Mesodermal cell (in vitro differentiated cells): ENCODE measurements at regions not wholly inside any gene's neighbourhood (a gene's known extent, or its start where the extent isn't known, plus 50 kb on each side); places are given as distances from the start of the nearest gene placed in this dataset.

Experiments
- H3K27ac ChIP-seq: 2 replicates; pipeline ENCODE4 v1.7.0; 2013; ENCODE audit warnings: mild to moderate bottlenecking, low read depth, low read length, moderate library complexity; ENCODE audit not compliant: severe bottlenecking
- H3K36me3 ChIP-seq: 2 replicates; pipeline ENCODE4 v1.7.1; 2013; ENCODE audit warnings: mild to moderate bottlenecking, low read length, moderate library complexity; ENCODE audit not compliant: control insufficient read depth, insufficient read depth
- H3K4me1 ChIP-seq: one replicate; pipeline ENCODE4 v1.7.1; 2013; ENCODE audit warnings: mild to moderate bottlenecking, low read length; ENCODE audit not compliant: insufficient read depth, control insufficient read depth, poor library complexity, severe bottlenecking
- H3K4me3 ChIP-seq: 2 replicates; pipeline ENCODE4 v1.7.0; 2013; ENCODE audit warnings: low read length, control low read depth, mild to moderate bottlenecking; ENCODE audit not compliant: insufficient read depth, poor library complexity, severe bottlenecking; ENCODE audit errors: extremely low read depth
- H3K9me3 ChIP-seq: 2 replicates; pipeline ENCODE4 v1.7.1; 2013; ENCODE audit warnings: mild to moderate bottlenecking, low read length, moderate library complexity; ENCODE audit not compliant: control insufficient read depth
- WGBS, 2 experiments: methylation state at CpG; one replicate each; pipeline ENCODE4 v1.1.5; 2013; ENCODE audit warnings: missing lambda C conversion rate in 2 of 2; ENCODE audit not compliant: insufficient coverage in 2 of 2; 5-methylcytosine and 5-hydroxymethylcytosine counted together

- WGBS, 2 experiments, result 91 to 97% methylated on average over 5 to 6 of the region's 10 CpGs
Measured at GRCh38 chr10:3986493-3987142, 201.6 kb upstream of the KLF6 start.

GRCh38 chr10:3982746-3983442 lies 197.9 kb upstream of the KLF6 start:
- Histone ChIP-seq H3K4me3 (no peak overlapping the region), H3K36me3 (no peaks in the 10 kb centered on the region)

More at GRCh38 chr10:3986493-3987142, 201.6 kb upstream of the KLF6 start:
- H3K4me3 ChIP-seq, result no peak overlapping the region
- no peak overlapping the region for H3K27ac ChIP-seq
- H3K4me1 ChIP-seq, result peaks cover 4% of the 10 kb centered on the region
- no peaks in the 10 kb centered on the region for H3K36me3 ChIP-seq
- peaks cover 8% of the 10 kb centered on the region for H3K9me3 ChIP-seq

DNA sequence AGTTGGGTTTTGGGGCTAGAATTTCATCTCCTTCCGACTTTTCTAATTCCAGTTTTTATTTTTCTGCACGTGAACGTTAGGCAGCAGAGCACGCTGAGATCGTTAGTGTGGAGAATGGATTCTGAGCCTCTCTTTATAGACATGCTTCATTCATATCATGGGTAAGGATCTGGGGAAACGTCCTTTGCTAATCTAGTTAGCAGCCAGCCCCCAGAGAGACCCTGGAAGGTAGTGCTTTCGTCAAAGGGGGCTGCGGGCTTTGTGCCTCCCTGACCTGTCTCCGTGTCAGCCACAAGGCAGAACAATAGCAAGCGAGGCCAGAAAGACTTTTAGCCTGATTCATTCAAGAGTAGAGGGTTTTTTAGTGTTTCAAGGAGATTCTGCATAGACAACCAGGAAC lies 196.3 kb upstream of the KLF6 start:
- Histone ChIP-seq H3K27ac (no peak overlapping the region), H3K9me3 (peaks cover 8% of the 10 kb centered on the region), H3K4me3 (no peak overlapping the region), H3K36me3 (no peaks in the 10 kb centered on the region), H3K4me1 (peaks cover 4% of the 10 kb centered on the region)
- WGBS, 2 experiments, result 79 to 81% methylated on average over 4 to 8 of the region's 10 CpGs

More at GRCh38 chr10:3982746-3983442, 197.9 kb upstream of the KLF6 start:
- Histone ChIP-seq H3K4me1 (peaks cover 4% of the 10 kb centered on the region), H3K9me3 (peaks cover 8% of the 10 kb centered on the region), H3K27ac (no peak overlapping the region)

DNA sequence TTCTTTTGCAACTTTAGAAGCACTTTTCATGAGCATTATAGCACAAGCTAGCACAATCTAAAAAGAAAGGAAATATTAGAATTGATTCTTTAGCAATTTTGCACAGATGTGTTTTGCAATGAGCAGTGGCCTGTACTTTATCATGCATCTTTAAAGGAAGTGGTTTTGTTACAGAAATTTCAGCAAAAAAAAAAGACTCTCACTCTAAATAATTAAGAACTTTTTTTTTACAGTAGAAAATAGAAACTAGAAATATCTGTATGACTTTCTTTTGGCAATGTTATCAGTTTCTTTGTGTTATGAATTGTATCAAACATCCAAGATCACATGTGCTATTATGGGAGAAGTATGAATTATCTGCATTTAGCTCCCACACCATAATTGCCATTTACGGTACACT lies 195.7 kb upstream of the KLF6 start:
- Histone ChIP-seq H3K36me3 (no peaks in the 10 kb centered on the region), H3K4me1 (no peaks in the 10 kb centered on the region), H3K27ac (no peak overlapping the region), H3K9me3 (peaks cover 11% of the 10 kb centered on the region), H3K4me3 (no peak overlapping the region)
- WGBS, 2 experiments, result no CpG with 5 or more reads among the region's 1 CpG

GRCh38 chr10:3980144-3980543 lies 195.1 kb upstream of the KLF6 start:
- peaks cover 16% of the 10 kb centered on the region for H3K9me3 ChIP-seq
- no peak overlapping the region for H3K27ac ChIP-seq
- H3K36me3 ChIP-seq, result no peaks in the 10 kb centered on the region
- no peaks in the 10 kb centered on the region for H3K4me1 ChIP-seq
- no peak overlapping the region for H3K4me3 ChIP-seq
- 83% methylated on average over 1 of the region's 4 CpGs; no CpG with 5 or more reads in 1 of the 2 experiments for WGBS, 2 experiments

DNA sequence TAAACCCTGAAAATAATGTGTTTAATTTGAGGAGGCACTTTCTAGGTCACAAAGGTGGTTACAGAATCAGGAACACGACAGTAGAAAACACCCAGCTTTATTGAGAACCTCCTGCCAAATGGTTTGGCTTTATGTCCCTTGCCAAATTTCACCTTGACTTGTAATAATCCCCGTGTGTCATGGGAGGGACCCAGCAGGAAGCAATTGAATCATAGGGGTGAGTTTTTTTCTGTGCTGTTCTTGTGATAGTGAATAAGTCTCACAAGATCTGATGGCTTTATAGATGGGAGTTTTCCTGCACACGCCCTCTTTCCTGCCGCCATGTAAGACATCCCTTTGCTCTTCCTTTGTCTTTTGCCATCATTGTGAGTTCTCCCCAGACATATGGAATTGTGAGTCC lies 193.8 kb upstream of the KLF6 start:
- Histone ChIP-seq H3K27ac (no peak overlapping the region), H3K9me3 (peaks cover 20% of the 10 kb centered on the region)
- WGBS, 2 experiments, result 100% methylated on average over 3 of the region's 4 CpGs

GRCh38 chr10:3978174-3978573 lies 193.2 kb upstream of the KLF6 start:
- Histone ChIP-seq H3K36me3 (no peaks in the 10 kb centered on the region), H3K27ac (no peak overlapping the region), H3K4me1 (peaks cover under 1% of the 10 kb centered on the region), H3K9me3 (peaks cover 17% of the 10 kb centered on the region), H3K4me3 (no peak overlapping the region)
- WGBS, 2 experiments, result no CpG with 5 or more reads among the region's 1 CpG

More for the DNA sequence above, 193.8 kb upstream of the KLF6 start:
- H3K4me1 ChIP-seq, result no peaks in the 10 kb centered on the region
- no peak overlapping the region for H3K4me3 ChIP-seq
- H3K36me3 ChIP-seq, result no peaks in the 10 kb centered on the region

DNA sequence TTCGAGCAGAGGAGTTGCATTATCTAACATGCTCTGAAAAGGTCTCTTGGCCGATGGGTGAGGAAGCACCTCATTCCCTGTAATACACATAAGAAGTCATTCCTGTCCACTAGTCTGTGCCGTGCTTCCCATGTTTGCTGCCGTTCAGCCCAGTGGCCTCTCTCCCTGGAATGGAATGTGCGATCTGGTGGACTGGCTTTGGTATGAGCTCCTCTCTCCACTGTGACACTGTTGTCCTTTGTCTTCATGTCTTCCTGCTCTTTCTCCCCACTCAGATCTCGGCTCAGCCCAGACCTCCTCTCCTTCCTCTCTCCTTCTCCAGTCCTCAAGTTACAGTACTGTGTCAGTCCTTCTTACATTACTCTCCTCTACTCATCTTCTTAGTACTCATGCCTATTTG lies 192.8 kb upstream of the KLF6 start:
- Histone ChIP-seq H3K9me3 (peaks cover 13% of the 10 kb centered on the region), H3K4me3 (no peak overlapping the region), H3K36me3 (no peaks in the 10 kb centered on the region), H3K27ac (no peak overlapping the region), H3K4me1 (peaks cover 5% of the 10 kb centered on the region)
- WGBS, 2 experiments, result 58 to 87% methylated on average over 2 to 4 of the region's 6 CpGs

DNA sequence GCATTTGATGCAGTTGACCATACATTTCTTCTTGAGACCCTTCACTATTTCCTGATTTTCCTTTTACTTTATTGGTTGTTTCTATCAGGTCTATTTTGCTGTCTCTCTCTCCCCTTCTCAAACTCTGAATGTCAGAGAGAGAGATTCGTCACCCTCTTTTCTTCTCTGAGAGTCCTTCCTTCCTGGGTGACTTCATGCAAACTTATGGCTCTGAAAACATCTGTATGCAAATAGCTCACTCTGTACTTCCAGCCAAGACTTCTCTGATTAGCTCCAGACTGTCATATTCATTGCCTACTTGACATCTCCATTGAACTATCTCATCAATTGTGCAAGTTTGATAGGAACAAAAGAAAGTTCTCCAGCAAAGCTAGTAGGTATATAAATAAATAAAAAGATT lies 191.7 kb upstream of the KLF6 start:
- Histone ChIP-seq H3K9me3 (peaks cover 12% of the 10 kb centered on the region), H3K36me3 (no peaks in the 10 kb centered on the region), H3K4me1 (peaks cover 7% of the 10 kb centered on the region), H3K27ac (no peak overlapping the region), H3K4me3 (no peak overlapping the region)
- WGBS, 2 experiments, result 67 to 100% methylated on average over 1 of the region's 1 CpG

GRCh38 chr10:3976171-3976570 lies 191.2 kb upstream of the KLF6 start:
- peaks cover 12% of the 10 kb centered on the region for H3K9me3 ChIP-seq
- WGBS, 2 experiments, result no CpG with 5 or more reads among the region's 3 CpGs

GRCh38 chr10:3975016-3975415 lies 190.0 kb upstream of the KLF6 start:
- H3K27ac ChIP-seq, result no peak overlapping the region
- peaks cover 7% of the 10 kb centered on the region for H3K4me1 ChIP-seq
- peaks cover 12% of the 10 kb centered on the region for H3K9me3 ChIP-seq
- WGBS, 2 experiments, result 81 to 93% methylated on average over 6 of the region's 9 CpGs
- no peaks in the 10 kb centered on the region for H3K36me3 ChIP-seq
- H3K4me3 ChIP-seq, result no peak overlapping the region

More at GRCh38 chr10:3976171-3976570, 191.2 kb upstream of the KLF6 start:
- Histone ChIP-seq H3K4me3 (no peak overlapping the region), H3K4me1 (peaks cover 7% of the 10 kb centered on the region), H3K27ac (no peak overlapping the region), H3K36me3 (no peaks in the 10 kb centered on the region)
